ENCODE measurements at regions not wholly inside any gene's neighbourhood (a gene's known extent, or its start where the extent isn't known, plus 50 kb on each side); places are given as distances from the start of the nearest gene placed in this dataset.

DNA sequence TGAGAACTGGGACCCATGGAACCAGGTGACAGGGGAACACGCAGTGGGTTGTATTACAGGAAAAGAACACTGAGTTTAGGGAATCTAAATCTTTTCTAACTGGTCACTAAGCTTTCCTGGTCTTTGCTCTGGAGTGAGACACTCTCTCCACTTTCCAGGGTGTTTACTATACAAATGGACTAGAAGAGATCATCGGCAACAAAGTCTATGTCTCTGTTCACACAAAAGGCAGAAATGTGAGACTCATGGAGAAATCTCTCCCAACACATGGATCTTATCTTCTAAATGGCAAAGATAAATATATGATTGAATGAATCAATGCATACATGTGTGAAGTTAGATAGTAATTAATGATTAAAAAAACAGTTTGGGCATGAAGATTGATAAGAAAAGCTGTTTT is 101.6 kb upstream of the DPT start:
- TF ChIP-seq CTCF (IDR thresholded peaks at IDR 0.05) (no peak), POLR2A (IDR thresholded peaks at IDR 0.05) (no peak)
